Gastrocnemius medialis (tissue), 4 donors: ENCODE measurements at regions not wholly inside any gene's neighbourhood (a gene's known extent, or its start where the extent isn't known, plus 50 kb on each side); places are given as distances from the start of the nearest gene placed in this dataset.

Source experiments
- CTCF ChIP-seq, 5 experiments: fragments of 450-650 bp in 3 of 5; fragments of 200-600 bp in 2 of 5; sonication (generic) in 2 of 5; IDR thresholded peaks in 4 of 5; conservative IDR thresholded peaks in 1 of 5; 1 replicate in 4 of 5; 2 replicates in 1 of 5; pipeline ENCODE4 v1.5.1; 2016 to 2019; ENCODE audit warnings: antibody characterized with exemption in 5 of 5, mild to moderate bottlenecking in 3 of 5, moderate library complexity in 3 of 5
- POLR2A ChIP-seq, 2 donors: fragments of 450-650 bp; IDR thresholded peaks; one replicate each; pipeline ENCODE4 v1.6.1; 2017; ENCODE audit warnings: antibody characterized with exemption in 2 of 2, mild to moderate bottlenecking in 2 of 2, moderate library complexity in 2 of 2

DNA sequence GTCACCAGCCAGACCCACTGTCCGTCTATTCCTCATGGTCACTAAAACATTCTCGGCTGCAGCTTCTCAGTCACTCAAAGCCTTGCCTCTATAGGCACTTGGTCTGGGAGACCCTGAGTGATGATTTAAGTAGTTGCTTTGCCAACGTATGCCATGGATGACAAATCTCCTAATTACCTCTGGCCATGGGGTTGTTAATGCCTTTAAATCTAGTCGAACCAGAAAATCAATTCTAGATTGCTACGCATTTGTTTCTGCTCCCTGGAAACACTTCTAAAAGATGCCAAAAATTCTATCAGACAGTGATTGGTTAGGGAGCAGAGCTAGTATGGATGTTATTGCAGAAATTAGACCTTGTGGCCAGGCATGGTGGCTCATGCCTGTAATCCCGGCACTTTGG is 57.0 kb upstream of the RTL6 start:
- TF ChIP-seq CTCF (IDR thresholded peaks at IDR 0.05 in 4 of 5, conservative IDR thresholded peaks at IDR 0.05 in 1 of 5) = no peak
- no peak for TF ChIP-seq POLR2A (IDR thresholded peaks at IDR 0.05)
